Midbrain (tissue), 1 donor: ENCODE measurements at regions not wholly inside any gene's neighbourhood (a gene's known extent, or its start where the extent isn't known, plus 50 kb on each side); places are given as distances from the start of the nearest gene placed in this dataset.

ENCODE experiments used
- DNase-seq: peaks from one replicate; lab custom pipeline; 2025; lab: John Stamatoyannopoulos, UW

DNA sequence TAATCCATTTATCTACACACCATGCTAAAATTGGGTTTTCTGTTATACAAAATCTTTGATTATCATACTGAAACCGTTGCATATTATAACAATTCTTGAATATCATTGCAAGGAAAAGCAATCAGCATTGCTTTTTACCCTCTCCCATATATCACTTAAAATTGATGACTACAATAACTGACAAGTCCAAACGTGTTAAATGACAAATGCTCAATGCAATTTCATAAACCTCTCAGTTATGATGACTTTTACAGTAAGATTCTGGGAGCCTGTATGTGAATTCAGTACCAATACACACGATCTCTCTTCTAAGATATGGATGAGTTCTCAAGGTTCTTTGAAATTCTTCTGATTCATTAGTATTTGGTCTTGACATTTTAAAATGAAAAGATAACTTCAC is 368.5 kb upstream of the TRIB2 start:
- DNase-seq: no peak

DNA sequence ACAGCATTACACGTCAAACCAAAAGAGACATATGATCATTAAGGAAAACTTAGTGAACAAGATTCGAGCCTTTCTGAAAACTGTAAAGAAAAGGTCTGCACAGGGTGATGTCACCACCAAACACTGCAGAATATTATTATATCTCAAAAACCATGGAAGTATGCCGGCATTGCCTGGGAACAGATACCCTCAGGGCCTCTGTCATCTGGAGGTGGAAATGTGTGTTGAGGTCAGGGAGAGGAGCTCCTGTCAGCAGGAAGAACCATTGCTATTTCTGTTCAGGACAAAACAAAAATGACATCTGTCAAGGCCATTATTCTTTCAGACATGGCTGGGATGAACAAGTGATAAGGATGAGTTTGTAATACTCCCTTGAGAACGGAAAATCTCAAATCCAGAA is 365.9 kb upstream of the TRIB2 start:
- no peak for DNase-seq

DNA sequence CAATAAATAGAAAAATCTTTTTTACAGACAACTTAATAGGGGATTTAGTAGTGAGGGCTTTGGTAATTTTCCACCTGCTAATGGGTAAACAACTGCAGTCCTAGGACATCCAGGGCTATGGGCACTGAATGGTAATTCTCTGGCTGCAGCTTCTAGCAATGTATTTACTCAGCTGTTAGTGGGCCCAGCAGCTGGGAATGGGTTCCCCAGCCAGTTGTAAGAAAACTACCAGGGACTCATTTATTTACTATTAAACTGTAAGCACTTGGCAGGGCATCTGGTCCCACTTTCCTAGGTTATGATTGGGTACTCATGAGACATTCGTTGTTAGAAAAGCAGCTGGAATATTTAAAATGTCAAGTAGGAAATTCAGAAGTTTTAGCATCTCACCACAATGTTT is 363.8 kb upstream of the TRIB2 start:
- no peak for DNase-seq

DNA sequence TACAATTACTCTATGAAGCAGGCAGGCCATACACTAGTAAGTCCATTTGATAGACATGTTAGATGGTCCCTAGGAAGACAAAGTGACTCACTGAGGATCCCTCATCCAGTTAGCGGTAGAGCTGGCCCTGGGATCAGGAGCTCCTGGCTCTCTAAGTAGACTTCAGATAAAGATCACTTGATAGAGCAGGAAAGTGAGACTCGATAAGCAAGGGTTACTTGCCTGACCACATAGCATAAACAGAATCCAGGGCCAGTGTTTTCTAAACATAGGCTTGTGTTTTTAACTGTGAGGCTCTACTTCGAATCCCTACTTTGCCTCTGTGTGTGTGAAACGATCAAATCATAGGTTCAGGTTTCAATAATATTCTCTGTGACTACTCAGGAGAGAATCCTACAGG is 355.2 kb upstream of the TRIB2 start:
- no peak for DNase-seq

DNA sequence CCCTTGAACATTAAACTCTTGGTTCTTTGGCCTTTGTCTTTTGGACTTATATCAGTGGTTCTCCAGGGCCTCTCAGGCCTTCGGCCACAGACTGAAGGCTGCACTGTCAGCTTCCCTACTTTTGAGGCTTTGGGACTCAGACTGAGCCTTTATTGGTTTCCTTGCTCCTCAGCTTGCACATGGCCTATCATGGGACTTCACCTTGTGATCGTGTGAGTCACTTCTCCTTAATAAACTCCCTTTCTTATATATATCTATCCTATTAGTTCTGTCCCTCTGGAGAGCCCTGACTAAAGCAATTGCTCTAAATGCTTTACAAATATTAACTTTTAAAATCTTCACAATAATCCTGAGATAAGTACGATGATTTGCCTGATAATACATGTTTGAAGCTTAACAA is 353.6 kb upstream of the TRIB2 start:
- DNase-seq: no peak

DNA sequence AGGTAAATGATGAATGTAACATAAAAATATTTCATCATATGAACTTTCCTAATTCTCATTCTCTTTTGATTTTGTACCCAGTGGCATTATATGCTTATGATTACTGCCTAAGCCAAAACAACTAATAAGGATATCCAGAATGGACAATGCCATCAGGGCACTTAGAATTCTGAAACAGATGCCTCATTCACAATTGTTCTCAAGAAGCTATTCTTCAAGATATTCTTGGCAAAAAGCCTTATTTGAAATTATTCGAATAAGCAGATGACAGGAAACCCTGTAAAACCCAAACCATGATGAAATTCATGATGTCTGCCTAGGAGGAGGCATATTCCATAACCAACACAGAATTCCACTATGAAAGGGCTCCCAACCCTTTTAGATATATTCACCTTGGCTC is 353.2 kb upstream of the TRIB2 start:
- no peak for DNase-seq

DNA sequence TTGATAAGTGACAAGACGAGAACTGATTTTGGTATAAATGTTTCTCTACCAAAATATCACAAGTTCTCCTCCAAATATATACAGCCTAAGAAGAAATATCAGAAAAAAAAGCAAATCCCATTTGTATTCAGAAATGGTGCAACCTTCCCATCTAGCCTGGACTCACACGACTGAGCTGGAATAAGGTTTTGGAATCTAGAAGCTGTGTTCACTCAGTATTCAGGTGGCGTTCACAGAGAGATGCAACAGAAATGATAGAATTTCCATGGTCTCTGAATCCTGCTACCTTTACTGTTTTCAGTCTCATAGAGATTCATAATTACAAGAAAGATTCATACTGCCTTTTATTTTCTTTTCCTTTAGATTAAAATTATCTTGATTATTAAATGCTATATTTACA is 347.2 kb upstream of the TRIB2 start:
- no peak for DNase-seq

DNA sequence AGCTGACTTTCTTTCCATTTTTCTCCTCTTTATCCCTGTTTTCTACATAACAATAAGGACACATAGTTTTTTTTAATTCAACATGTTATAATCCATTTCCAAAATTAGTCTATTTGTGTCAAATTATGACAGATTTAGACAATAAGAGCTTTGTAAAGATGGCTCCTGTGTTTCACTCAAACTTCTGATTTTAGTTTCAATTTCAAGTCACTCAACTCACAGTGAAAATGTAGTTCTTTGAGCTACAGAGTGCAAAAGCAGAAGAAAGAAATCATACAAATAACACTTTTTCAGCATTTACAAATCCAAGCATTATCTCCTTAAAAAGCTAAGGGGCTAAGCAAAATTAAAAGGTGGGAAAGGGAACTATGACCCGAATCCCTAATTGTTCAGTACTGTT is 340.7 kb upstream of the TRIB2 start:
- no peak for DNase-seq

DNA sequence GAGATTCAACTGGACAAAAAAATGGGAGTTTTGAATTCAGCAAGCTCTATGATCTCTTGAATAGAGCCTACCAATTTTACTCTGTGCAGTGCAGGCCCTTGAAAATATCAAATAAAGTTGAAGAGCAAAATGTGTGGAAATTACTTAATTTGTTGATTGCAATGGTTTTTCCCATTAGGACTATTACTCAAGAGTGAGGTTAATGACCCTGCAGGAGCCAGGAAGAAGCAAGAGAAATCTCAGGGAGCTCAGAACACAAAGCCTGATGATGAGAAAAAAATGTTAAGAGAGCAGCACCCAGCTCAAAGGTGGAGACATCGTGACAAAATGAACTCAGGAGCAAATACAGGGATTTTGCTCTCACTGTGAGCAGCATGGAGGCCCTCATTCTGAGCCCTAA is 337.6 kb upstream of the TRIB2 start:
- DNase-seq: no peak

DNA sequence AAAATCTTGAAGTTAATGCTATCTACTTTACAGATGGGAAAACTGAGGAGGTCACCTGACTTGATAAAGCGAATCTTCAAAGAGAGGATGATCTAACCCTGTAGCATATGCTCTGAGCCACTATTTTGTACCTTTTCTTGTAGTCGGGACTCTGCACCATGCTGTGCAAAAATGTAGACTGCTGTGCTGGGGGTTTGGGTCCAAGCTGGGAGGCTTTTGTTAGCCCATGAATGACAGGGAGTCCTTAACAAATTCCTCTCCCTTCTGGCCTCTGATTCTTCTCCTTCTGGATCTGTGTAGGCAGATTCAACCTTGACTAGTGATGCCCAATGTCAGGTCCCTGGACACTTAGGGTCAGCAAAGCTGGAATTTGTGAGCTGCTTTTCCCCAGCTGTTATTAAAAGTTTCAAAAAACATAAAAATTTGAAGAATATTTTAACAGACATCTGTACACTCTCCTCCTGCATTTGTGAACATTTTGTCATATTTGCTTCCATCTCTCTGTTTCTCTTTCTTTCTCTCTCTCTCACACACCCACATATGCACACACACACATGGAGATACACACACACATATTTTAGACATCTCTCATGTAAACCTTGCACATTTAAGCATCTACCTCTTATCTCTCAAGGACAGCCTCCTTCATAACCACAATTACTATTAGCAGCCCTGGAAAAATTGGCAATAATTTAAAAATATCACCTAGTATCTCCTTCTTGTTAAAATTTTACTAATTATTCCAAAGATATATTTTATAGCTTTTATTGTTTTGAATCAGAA is 335.0 kb upstream of the TRIB2 start:
- DNase-seq: no peak

DNA sequence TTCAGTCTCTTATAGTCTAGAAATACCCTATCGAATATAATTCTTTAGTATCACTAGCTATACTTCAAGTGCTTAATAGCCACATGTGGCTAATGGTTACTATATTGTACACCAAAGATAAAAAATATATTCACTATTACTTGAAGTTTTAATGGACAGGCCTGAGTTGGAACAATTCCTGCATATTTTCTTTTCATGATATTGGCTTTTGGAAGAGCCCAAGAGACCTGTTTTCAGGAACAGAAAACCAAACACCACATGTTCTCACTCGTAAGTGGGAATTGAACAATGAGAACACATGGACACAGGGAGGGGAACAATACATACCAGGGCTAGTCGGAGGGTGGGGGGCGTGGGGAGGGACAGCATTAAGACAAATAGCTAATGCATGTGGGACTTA is 334.4 kb upstream of the TRIB2 start:
- DNase-seq: no peak

DNA sequence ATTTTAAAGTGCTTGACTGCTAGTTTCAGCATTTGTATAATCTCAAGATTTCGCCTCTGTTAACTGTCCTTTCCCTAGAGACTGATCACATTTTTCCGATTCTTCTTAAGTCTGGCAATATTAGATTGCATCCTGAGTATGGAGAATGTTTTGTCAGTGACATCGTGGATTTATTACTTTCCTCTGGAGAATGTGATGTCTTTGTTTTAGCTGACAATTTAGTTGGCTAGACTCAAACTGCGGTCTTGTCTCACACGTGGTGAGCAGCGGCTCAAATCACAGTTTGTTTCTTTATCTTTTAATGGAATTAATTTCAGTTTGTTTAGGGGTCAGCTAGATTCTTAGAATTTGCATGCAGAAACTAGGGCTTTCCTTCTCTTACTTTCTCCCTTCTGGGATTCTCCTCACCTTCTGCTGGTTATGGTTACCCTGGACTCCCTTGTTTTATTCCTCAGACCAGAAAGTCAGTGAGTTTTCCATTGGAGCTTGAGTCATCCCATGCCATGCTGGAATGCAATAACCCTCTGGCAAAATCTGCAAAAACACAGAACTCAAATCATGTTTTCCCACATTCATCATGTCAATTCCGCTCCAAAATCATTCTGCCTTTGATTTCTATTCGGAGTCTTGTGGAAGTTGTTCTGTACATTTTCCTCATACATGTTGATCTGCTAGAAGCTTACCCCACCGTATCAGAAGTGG is 327.2 kb upstream of the TRIB2 start:
- DNase-seq: no peak

DNA sequence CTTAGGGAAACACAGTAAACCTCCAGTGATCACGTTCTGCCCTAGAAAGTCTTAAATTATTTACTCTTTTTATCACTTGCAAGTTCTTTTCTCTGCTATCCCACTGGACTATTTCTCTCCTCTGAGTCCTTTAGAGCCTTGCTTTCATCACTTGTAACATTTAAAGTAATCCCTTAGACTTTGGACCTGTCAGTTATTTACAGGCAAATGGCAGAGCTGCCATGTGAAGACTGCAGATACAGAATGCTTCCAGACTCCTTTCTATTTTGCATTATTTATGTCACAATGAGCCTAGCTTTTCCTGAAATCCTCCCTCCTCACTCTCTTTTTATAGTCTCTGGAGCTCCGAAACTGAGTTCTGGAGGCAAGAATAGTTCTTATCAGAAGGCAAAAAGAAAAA is 325.6 kb upstream of the TRIB2 start:
- DNase-seq: no peak

DNA sequence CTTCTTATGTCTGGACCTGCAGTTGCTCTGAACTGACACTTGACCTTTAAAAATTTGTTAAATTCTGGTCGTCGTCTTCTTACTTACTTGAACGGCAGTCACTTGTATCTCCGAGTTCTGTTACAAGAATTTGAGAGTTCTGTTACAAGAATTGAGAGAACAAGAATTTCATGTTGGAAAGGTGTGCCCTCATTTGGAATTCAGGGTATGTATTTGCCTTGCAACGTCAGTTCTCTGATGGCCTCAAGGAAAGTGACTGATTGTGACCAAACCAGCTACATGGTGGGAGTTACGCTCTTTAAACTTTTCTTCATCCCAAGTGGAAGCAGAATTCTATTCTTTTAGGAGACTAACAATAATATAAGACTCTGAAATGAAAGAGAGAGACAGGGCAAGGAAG is 320.0 kb upstream of the TRIB2 start:
- DNase-seq: no peak

DNA sequence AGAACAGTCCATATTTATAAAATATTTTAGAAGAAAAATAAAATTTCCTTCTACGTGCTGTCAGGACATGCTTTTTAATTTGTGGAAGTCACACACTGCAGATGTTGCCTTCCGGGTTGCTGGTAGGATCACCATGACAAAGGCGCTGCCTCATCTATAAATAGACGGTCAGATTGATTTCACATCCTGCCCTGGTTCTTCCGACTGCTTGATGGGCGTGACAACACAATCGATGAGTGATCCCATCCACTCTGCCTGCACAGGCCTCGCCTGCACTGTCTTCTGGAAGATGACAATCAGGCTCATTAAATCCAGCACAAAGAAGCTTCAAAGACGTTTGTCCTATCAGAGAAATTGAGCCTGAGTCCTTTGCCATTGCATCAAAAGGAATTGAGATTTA is 318.9 kb upstream of the TRIB2 start:
- no peak for DNase-seq

DNA sequence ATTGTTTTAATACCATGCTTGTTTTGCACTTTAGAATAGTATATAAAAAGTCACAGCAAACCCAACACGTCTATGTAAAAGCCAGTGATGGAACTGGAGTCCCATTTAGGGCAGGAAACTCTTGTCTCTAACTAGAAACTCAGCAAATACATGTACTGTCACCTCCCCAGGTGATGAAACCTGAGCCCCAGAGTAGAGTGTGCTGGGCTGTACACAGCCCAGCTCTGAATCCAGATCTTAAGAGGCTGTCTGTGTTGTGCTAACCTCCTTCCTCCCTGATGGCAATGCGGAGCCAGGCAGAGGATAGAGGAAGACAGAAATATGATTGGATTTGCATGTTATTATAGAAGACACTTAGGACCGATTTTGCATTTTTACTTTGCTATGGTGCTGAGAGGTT is 317.5 kb upstream of the TRIB2 start:
- no peak for DNase-seq

DNA sequence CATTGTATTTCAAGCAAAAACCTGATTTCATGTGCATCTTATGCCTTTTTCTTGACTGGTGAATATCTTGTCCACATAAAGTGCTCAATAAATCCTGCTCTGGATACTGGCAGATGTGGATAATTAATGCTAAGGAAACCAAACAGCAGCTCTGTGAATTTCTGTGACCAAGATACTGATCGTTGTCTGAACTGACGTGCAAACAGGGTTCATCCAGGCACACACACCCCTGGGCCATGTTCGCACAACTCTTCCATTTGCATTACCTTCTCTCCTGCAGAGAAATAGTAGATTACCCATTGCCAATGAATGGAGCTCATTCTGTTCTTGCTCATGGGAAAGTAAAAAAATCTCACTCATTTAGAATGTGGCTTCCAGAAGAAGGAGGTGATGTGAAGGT is 316.2 kb upstream of the TRIB2 start:
- no peak for DNase-seq

DNA sequence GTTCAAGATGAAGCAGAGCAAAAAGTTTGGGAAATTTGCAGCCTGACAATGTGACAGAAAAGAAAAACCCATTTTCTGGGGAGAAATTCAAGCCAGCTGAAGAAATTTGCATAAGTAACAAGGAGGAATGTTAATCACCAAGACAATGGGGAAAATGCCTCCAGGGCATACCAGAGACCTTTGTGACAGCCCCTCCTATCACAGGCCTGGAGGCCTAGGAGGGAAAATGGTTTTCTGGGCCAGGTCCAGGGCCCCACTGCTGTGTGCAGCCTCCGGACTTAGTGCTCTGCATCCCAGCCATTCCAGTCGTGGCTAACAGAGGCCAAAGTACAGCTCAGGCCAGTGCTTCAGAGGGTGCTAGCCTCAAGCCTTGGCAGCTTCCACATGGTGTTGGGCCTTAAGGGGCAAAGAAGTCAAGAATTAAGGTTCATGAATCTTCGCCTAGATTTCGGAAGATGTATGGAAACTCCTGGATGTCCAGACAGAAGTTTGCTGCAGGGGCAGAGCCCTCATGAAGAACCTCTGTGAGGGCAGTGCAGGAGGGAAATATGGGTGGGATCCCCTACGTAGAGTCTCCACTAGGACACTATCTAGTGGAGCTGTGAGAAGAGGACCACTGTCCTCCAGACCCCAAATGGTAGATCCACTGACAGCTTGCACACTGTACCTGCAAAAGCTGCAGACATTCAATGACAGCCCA is 314.1 kb upstream of the TRIB2 start:
- no peak for DNase-seq

DNA sequence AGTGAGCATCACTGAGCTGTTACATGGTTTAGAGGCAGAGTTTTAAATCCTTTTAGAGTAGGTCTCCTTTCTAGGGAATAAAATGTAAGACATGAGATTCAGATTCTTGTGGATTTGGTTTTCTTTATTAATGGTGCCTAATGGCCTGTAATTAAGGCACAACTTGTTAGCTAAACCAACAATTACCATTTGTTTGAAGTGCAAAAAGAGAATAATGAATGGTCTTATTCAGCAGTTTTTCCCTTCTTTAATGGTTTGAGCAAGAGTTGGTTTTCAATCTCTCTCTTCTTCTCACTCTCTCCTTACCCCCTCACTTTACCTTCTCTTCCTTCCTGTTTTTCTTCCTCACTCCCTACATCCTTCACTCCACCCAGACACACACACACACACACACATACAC is 312.2 kb upstream of the TRIB2 start:
- no peak for DNase-seq

DNA sequence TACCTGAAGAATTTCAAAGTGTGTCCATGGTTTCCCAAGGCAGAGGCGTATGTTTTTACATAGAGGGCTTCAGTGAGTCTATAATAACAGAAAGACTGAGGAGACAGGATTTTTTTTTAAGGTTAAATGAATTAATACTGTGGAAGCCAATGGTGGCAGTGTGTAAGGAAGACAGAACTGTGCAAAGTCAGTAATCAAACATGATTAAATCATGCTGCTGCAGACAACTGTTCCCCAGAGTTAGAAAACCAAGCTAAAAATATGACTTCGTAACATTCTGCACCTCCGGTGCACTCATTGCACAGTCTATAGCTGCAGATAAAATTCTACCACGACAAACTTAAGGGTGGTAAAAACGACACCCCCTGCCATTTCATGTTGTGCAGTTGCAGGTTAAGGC is 309.6 kb upstream of the TRIB2 start:
- DNase-seq: no peak

DNA sequence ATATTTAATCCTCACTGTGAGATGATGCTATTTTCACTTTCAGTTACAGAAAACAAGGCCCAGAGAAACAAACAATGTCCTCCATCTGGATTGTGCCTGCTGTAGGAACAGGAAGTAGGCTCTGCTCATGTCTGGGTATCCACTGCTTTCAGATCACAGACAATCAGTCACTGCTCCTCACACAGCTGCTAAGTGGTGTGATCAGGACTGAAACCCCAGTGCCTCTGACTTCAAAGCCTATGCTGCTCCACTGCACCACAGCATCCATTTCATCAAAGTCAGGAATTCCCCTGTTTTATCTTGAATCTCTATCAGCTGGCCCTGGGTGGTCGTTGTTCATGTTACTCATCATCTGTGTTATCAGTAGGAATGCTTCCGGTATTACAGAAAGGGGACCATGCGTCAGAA is 303.8 kb upstream of the TRIB2 start:
- DNase-seq: no peak

DNA sequence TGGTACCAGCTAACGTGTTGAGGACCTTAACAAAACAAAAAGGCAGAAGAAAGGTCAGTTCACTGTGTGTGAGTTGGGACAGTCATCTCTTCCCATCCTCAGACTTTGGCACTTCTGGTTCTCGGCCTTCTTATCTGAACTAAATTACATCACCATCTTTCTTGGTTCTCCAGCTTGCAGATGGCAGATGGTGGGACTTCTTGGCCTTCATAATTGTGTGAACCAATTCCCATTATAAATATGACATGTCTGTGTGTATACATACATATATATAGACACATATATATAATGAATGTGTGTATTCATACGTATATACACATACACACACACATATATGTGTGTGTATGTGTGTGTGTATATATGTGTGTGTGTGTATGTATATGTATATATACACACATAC is 301.2 kb upstream of the TRIB2 start:
- DNase-seq: no peak

DNA sequence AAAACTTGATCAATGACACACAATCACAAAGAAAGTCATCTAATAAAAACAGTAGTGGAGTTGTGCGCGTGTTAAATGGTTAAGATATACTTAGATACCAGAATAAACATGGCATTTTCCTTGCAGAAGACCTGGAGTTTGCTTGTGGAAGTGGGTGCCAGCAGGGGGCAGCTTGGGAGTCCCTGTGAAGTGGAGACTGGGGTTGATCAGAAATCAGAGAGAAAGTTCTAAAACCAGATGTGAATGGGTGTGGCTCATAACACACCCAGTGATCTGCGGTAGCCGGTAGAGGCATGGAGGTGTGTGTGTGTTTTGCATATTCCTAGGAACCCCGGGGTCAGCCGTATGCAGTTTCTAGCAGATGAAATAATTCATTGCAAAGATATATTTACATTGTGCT is 300.1 kb upstream of the TRIB2 start:
- no peak for DNase-seq
